ENCODE measurements at regions not wholly inside any gene's neighbourhood (a gene's known extent, or its start where the extent isn't known, plus 50 kb on each side); places are given as distances from the start of the nearest gene placed in this dataset.

GRCh38 chr16:64278196-64278595 is 843.7 kb downstream of the CDH11 start:
- no peaks in the 10 kb centered on the region for H3K9me2 ChIP-seq (replicated peaks; ENCODE audit: insufficient read depth)
- H3K79me2 ChIP-seq = no peaks in the 10 kb centered on the region
- no peak overlapping the region for H2AFZ ChIP-seq
- no peaks in the 10 kb centered on the region for H3K27me3 ChIP-seq
- no peak overlapping the region for H3K4me2 ChIP-seq
- no peak overlapping the region for H3K4me3 ChIP-seq
- DNase-seq (ENCODE audit: low spot score) = no peak
- H3K4me1 ChIP-seq (ENCODE audit: insufficient read depth) = no peaks in the 10 kb centered on the region
- no peaks in the 10 kb centered on the region for H4K20me1 ChIP-seq (ENCODE audit: insufficient read depth, poor library complexity, severe bottlenecking)
- TF ChIP-seq EZH2phosphoT487 (IDR thresholded peaks at IDR 0.05; ENCODE audit: low read depth, severe bottlenecking, unreplicated experiment) = no peak
- 59% methylated on average over 1 of the region's 1 CpG for WGBS (ENCODE audit: low lambda C conversion rate, missing lambda C conversion rate)
- H3K27ac ChIP-seq = no peak overlapping the region
- H3K9me3 ChIP-seq (ENCODE audit: low read depth) = no peaks in the 10 kb centered on the region
- H3K36me3 ChIP-seq (replicated peaks; ENCODE audit: insufficient read depth, low read depth) = no peaks in the 10 kb centered on the region

DNA sequence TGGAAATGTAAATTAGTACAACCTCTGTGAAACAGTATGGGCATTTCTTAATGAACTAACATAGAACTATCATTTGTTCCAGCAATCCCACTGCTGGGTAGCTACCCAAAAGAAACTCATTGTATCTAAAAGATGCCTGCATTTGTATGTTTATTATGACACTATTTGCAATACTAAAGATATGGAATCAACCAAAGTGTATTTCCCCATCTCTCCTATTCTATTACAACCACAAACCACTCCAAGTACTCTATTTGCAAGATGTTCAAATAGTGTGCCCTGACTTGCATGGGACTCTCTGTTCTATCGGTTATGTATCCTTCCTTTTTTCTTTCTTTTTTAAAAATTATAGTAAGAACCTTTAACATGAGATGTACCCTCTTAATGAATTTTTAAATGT is 845.2 kb downstream of the CDH11 start:
- H3K9me3 ChIP-seq (ENCODE audit: low read depth) = no peaks in the 10 kb centered on the region
- no peaks in the 10 kb centered on the region for H3K27me3 ChIP-seq
- no peaks in the 10 kb centered on the region for H3K79me2 ChIP-seq
- TF ChIP-seq, protein P1, sequence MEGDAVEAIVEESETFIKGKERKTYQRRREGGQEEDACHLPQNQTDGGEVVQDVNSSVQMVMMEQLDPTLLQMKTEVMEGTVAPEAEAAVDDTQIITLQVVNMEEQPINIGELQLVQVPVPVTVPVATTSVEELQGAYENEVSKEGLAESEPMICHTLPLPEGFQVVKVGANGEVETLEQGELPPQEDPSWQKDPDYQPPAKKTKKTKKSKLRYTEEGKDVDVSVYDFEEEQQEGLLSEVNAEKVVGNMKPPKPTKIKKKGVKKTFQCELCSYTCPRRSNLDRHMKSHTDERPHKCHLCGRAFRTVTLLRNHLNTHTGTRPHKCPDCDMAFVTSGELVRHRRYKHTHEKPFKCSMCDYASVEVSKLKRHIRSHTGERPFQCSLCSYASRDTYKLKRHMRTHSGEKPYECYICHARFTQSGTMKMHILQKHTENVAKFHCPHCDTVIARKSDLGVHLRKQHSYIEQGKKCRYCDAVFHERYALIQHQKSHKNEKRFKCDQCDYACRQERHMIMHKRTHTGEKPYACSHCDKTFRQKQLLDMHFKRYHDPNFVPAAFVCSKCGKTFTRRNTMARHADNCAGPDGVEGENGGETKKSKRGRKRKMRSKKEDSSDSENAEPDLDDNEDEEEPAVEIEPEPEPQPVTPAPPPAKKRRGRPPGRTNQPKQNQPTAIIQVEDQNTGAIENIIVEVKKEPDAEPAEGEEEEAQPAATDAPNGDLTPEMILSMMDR (IDR thresholded peaks at IDR 0.05; ENCODE audit: poor library complexity) = no peak
- no peak for TF ChIP-seq EZH2phosphoT487 (IDR thresholded peaks at IDR 0.05; ENCODE audit: low read depth, severe bottlenecking, unreplicated experiment)
- TF ChIP-seq EZH2 (IDR thresholded peaks at IDR 0.05; ENCODE audit: borderline replicate concordance) = no peak
- no peak overlapping the region for H3K4me3 ChIP-seq
- H4K20me1 ChIP-seq (ENCODE audit: insufficient read depth, poor library complexity, severe bottlenecking) = no peaks in the 10 kb centered on the region
- no peak for DNase-seq (ENCODE audit: low spot score)
- H3K9me2 ChIP-seq (replicated peaks; ENCODE audit: insufficient read depth) = no peaks in the 10 kb centered on the region
- H3K4me1 ChIP-seq (ENCODE audit: insufficient read depth) = no peaks in the 10 kb centered on the region
- no peaks in the 10 kb centered on the region for H3K36me3 ChIP-seq (replicated peaks; ENCODE audit: insufficient read depth, low read depth)
- no peak overlapping the region for H3K27ac ChIP-seq
- 97% methylated on average over 1 of the region's 1 CpG for whole genome bisulfite sequencing (ENCODE audit: low lambda C conversion rate, missing lambda C conversion rate)
- H3K4me2 ChIP-seq = no peak overlapping the region
- no peak overlapping the region for H2AFZ ChIP-seq

DNA sequence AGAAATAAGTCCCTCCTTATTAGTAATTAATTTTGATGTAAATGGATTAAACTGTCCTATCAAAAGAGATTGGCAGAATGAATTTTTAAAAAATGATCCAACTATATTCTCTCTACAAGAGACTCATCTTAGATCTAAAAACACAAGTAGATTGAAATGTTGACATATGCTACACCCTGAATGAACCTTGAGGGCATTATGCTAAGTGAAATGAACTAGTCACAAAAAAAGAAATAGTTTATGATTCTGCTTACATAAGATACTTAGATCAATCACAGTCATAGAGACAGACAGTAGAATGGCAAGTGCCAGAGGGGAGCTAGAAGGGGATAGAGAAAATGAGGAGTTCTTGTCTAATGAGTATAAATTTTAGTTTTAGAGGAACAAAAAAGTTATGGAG is 849.8 kb downstream of the CDH11 start:
- H3K36me3 ChIP-seq (replicated peaks; ENCODE audit: insufficient read depth, low read depth) = no peaks in the 10 kb centered on the region
- no peaks in the 10 kb centered on the region for H3K9me3 ChIP-seq (ENCODE audit: low read depth)
- no peaks in the 10 kb centered on the region for H4K20me1 ChIP-seq (ENCODE audit: insufficient read depth, poor library complexity, severe bottlenecking)
- H3K79me2 ChIP-seq = no peaks in the 10 kb centered on the region
- no peaks in the 10 kb centered on the region for H3K9me2 ChIP-seq (replicated peaks; ENCODE audit: insufficient read depth)
- no peaks in the 10 kb centered on the region for H3K4me1 ChIP-seq (ENCODE audit: insufficient read depth)
- no peak overlapping the region for H3K4me2 ChIP-seq
- no peak overlapping the region for H3K4me3 ChIP-seq
- H3K27ac ChIP-seq = no peak overlapping the region
- TF ChIP-seq, protein P1 (IDR thresholded peaks at IDR 0.05; ENCODE audit: poor library complexity) = no peak
- TF ChIP-seq EZH2phosphoT487 (IDR thresholded peaks at IDR 0.05; ENCODE audit: low read depth, severe bottlenecking, unreplicated experiment) = no peak
- no peak for DNase-seq (ENCODE audit: low spot score)
- H3K27me3 ChIP-seq = no peaks in the 10 kb centered on the region
- no peak overlapping the region for H2AFZ ChIP-seq

DNA sequence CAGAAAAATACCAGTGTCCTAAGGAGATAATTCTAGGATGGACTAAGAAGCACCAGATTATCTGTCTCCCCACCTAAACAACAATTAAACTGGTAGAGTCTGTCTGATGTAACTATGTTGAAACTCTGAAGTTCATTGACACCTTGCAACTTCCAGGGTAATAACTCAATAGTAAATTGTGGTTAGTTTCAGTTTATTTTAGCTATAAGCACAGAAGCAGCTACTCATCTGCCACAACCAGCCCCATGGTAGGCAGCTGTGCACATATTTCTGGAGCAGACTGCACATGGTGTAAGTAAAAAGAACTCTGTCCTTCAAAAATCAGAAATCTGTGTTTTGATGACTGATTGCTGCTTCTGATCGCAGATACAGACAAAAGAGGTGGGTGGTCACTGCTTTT is 852.1 kb downstream of the CDH11 start:
- H3K4me1 ChIP-seq (ENCODE audit: insufficient read depth) = no peaks in the 10 kb centered on the region
- H4K20me1 ChIP-seq (ENCODE audit: insufficient read depth, poor library complexity, severe bottlenecking) = no peaks in the 10 kb centered on the region
- H3K27ac ChIP-seq = no peak overlapping the region
- no peaks in the 10 kb centered on the region for H3K9me2 ChIP-seq (replicated peaks; ENCODE audit: insufficient read depth)
- H2AFZ ChIP-seq = no peak overlapping the region
- 83% methylated on average over 1 of the region's 1 CpG for WGBS (ENCODE audit: low lambda C conversion rate, missing lambda C conversion rate)
- no peak for DNase-seq (ENCODE audit: low spot score)
- no peaks in the 10 kb centered on the region for H3K79me2 ChIP-seq
- TF ChIP-seq EZH2phosphoT487 (IDR thresholded peaks at IDR 0.05; ENCODE audit: low read depth, severe bottlenecking, unreplicated experiment) = no peak
- TF ChIP-seq EZH2 (IDR thresholded peaks at IDR 0.05; ENCODE audit: borderline replicate concordance) = no peak
- TF ChIP-seq, protein P1 (IDR thresholded peaks at IDR 0.05; ENCODE audit: poor library complexity) = no peak
- H3K4me2 ChIP-seq = no peak overlapping the region
- H3K4me3 ChIP-seq = no peak overlapping the region
- H3K36me3 ChIP-seq (replicated peaks; ENCODE audit: insufficient read depth, low read depth) = no peaks in the 10 kb centered on the region
- H3K27me3 ChIP-seq = no peaks in the 10 kb centered on the region
- no peaks in the 10 kb centered on the region for H3K9me3 ChIP-seq (ENCODE audit: low read depth)
